Rectal smooth muscle tissue (tissue), 1 donor: ENCODE measurements at regions not wholly inside any gene's neighbourhood (a gene's known extent, or its start where the extent isn't known, plus 50 kb on each side); places are given as distances from the start of the nearest gene placed in this dataset.

Source experiments
- H3K27ac ChIP-seq: one replicate; pipeline ENCODE4 v1.7.0; 2013; ENCODE audit warnings: low read depth, low read length, inconsistent platforms
- H3K27me3 ChIP-seq: one replicate; pipeline ENCODE4 v1.7.0; 2013; ENCODE audit warnings: low read length; ENCODE audit not compliant: control insufficient read depth, insufficient read depth
- H3K36me3 ChIP-seq: one replicate; pipeline ENCODE4 v1.7.0; 2013; ENCODE audit warnings: low read length; ENCODE audit not compliant: control insufficient read depth, insufficient read depth
- H3K4me1 ChIP-seq: one replicate; pipeline ENCODE4 v1.7.0; 2013; ENCODE audit warnings: low read length; ENCODE audit not compliant: control insufficient read depth, insufficient read depth
- H3K4me3 ChIP-seq: one replicate; pipeline ENCODE4 v1.7.0; 2013; ENCODE audit warnings: low read length
- H3K9ac ChIP-seq: one replicate; pipeline ENCODE4 v1.7.0; 2013; ENCODE audit warnings: low read length

DNA sequence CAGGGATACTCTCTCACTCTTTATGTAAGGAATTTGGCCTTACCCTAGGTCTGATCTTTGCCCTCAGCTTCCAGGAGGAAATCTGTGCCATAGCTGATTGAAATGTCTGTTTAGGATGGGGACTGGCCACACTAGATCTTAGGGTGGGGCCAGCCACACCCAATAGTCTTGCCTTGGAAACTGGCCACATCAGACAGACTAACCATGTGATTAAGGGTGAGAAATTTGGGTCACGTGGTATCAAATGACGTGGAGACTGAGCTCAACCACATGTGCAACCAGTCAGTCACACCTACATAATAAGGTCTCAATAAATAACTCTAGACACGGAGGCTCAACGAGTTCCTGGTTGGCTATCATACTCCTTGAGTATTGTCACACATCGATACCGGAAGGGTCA lies 113.5 kb downstream of the CNTN3 start:
- no peaks in the 10 kb centered on the region for H3K36me3 ChIP-seq
- H3K27ac ChIP-seq, result no peak overlapping the region
- H3K27me3 ChIP-seq, result no peaks in the 10 kb centered on the region
- no peaks in the 10 kb centered on the region for H3K4me1 ChIP-seq
- no peak overlapping the region for H3K4me3 ChIP-seq
- H3K9ac ChIP-seq, result no peak overlapping the region

DNA sequence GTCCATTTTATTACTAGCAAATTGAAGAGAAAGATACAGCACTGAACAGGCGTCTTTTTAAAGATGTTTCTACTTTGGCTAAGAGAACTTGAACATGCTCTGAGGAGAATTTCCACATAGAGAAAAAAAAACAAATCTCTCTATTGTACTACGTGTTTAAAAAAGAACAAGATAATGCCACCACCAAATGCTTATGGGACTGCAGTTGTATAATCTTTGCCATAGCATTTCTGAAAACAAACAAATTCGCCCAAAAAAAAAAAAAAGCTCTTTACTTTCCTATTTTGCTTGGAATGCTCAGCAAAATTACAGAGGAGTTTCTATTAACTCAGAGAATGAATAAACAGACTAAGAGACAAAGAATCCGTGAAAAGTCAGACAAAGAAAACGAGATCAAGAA lies 114.2 kb downstream of the CNTN3 start:
- Histone ChIP-seq H3K36me3 (no peaks in the 10 kb centered on the region), H3K4me1 (no peaks in the 10 kb centered on the region), H3K27ac (no peak overlapping the region), H3K9ac (no peak overlapping the region), H3K4me3 (no peak overlapping the region), H3K27me3 (no peaks in the 10 kb centered on the region)

DNA sequence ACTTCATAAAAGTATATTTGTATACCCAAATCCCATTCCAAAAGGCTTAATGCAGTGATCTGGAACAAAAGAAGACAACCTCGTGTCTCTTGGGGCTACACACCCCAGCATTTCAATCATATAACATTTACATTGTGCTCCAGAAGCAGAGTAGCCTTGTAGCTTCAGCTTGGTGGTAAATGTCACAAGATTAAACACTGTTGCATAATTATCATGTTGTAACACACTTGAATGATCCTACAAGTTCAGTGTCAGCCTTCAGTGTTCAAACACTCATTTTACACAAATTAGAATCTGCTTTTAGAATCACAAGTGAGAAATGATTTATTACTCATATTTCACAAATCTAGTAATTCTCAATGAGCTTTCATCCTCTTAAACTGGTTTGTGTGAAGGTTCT lies 122.6 kb downstream of the CNTN3 start:
- no peaks in the 10 kb centered on the region for H3K4me1 ChIP-seq
- H3K9ac ChIP-seq, result no peak overlapping the region
- H3K27me3 ChIP-seq, result no peaks in the 10 kb centered on the region
- H3K4me3 ChIP-seq, result no peak overlapping the region
- no peaks in the 10 kb centered on the region for H3K36me3 ChIP-seq
- H3K27ac ChIP-seq, result no peak overlapping the region

DNA sequence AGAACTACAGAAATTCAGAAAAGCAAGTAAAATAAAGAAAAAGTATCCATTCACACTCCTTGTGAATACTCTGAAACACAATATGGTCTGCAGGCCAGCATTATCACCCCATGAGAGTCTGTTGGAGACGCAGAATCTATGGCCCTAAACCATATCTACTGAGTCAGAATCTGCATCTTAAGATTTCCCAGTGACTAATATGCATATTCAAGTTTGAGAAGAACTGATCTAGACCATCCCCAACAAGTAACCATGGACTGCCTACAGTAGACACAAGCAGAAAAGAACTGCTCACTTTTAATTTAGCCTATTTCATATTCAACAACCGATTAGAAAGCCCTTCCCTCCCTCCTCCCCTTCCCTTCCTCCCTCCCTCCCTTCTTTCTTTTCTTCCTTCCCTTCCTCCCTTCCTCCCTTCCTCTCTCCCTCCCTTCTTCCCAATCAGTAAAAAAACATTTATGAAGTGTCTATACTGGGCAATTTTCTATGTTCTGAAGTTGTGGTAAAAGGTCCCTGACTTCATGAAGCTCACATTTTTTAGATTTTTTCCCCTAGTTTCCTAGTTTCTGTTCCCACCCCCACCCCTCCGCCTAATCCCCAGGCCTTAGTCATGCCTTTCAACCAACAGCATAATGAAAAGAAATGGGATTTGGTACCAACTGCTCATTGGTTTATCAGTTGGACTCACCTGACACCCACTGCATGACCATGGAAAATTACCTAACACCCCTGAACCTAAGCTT lies 125.2 kb downstream of the CNTN3 start:
- H3K9ac ChIP-seq, result no peak overlapping the region
- H3K27ac ChIP-seq, result no peak overlapping the region

DNA sequence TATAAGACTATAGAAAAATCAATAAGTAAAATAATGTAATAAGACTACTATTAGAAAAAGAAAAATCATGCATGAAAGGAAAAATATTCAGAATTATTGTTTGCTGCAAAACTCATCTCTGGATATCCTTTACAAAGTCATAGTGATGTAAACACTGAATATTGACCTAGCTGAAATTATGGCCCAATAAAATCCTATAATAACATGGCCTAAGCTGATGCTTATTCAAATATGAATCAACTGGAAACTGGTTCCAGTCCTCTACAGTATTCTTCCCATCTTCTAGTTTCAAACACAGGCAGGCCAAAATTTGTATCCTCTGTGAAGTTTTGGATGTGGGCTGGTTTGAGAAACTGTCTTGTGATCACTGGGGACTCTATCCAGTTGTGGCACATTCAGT lies 134.5 kb downstream of the CNTN3 start:
- Histone ChIP-seq H3K4me1 (no peaks in the 10 kb centered on the region), H3K4me3 (no peak overlapping the region), H3K27ac (no peak overlapping the region), H3K27me3 (no peaks in the 10 kb centered on the region), H3K9ac (no peak overlapping the region), H3K36me3 (no peaks in the 10 kb centered on the region)

More for the DNA sequence above, 125.2 kb downstream of the CNTN3 start:
- H3K4me3 ChIP-seq, result no peak overlapping the region
- H3K27me3 ChIP-seq, result no peaks in the 10 kb centered on the region
- H3K4me1 ChIP-seq, result no peaks in the 10 kb centered on the region
- no peaks in the 10 kb centered on the region for H3K36me3 ChIP-seq

DNA sequence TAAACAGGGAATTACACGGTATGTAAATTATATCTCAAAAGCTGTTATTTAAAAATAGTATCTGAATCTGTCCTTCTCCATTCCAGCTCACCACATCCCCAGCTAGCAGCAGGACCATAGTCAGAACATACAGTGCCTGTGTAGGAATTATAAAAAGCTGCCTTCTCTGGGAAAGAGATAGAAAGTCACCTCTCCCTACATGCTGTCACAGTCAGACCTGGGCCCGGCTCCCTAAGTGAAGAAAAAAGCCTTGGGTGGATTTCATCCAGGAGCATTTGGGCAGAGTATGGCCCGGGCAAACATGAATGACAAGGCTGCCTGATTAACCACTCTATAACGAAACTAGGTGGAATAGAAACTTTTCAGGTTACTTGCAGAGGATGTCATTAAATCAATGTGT lies 144.1 kb downstream of the CNTN3 start:
- no peaks in the 10 kb centered on the region for H3K4me1 ChIP-seq
- no peak overlapping the region for H3K4me3 ChIP-seq
- no peak overlapping the region for H3K9ac ChIP-seq
- H3K27ac ChIP-seq, result no peak overlapping the region
- H3K27me3 ChIP-seq, result no peaks in the 10 kb centered on the region
- H3K36me3 ChIP-seq, result no peaks in the 10 kb centered on the region

DNA sequence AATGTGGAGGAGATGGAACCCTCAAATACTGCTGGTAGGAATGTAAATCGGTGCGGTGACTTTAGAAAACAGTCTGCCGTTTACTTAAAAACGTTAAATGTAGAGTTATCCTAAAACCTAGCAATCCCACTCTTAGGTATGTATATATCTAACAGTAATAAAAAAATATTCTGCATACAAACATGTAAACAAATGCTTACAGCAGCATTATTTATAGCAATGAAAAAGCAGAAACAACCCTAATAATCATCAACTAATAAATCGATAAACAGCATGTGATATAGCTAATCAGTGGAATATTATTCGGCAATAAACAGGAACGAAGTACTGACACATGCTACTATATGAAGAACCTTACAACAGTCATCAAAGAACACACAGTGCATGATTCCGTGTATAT lies 144.7 kb downstream of the CNTN3 start:
- H3K36me3 ChIP-seq, result no peaks in the 10 kb centered on the region
- no peak overlapping the region for H3K9ac ChIP-seq
- no peaks in the 10 kb centered on the region for H3K27me3 ChIP-seq
- no peaks in the 10 kb centered on the region for H3K4me1 ChIP-seq
- H3K27ac ChIP-seq, result no peak overlapping the region
- no peak overlapping the region for H3K4me3 ChIP-seq

DNA sequence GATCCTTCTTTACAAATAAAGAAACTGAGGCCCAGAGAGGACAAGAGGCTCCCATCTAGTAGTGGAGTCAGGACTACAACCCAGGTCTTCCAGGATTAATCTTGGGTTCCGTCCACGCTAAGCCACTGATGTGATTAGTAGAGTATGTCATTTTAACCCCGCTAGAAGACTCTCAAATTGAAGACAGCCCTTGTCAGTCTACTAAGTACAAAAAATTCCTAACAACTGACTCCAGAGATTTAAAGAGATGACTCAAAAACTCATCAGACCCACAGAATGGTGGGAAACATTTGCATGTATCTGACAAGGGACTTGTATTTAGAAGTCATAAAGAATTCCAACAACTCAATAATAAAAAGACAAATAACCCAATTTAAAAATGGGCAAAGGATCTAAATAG lies 145.3 kb downstream of the CNTN3 start:
- Histone ChIP-seq H3K36me3 (no peaks in the 10 kb centered on the region), H3K27me3 (no peaks in the 10 kb centered on the region), H3K9ac (no peak overlapping the region), H3K4me1 (no peaks in the 10 kb centered on the region), H3K27ac (no peak overlapping the region), H3K4me3 (no peak overlapping the region)

DNA sequence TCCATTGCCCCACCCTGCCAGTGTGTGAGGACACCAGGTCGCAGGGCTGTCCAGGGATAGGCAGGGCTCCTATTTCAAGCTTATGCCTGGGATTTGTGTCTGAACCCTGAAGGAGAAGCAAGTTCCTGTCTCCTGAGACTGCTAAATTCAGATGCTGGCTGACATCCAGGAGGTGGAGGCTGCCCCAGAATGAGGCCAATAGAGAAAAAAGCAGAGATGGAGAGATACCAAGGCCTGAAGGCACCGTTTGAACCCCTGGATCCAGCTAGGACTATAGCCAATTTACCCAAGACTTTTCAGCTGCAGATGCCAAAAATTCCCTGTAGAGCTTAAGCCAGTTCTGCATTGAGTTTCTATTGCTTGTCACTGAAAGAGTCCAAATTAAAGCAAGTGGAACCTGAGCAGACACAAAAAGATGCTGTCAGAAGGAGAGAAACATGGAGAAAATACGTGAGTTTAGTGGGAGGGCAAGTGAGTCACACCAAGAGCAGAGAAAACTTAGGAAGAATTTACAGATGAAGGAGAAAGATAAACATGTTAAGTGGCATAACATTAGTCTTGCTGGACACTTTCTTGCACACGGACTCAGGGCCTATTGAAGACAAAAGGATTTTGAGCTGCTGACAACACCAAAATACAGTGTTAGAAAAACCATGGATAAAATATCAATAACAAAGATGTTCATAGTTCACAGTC lies 148.6 kb downstream of the CNTN3 start:
- no peaks in the 10 kb centered on the region for H3K36me3 ChIP-seq
- H3K4me3 ChIP-seq, result no peak overlapping the region
- no peaks in the 10 kb centered on the region for H3K4me1 ChIP-seq
- H3K9ac ChIP-seq, result no peak overlapping the region
- no peak overlapping the region for H3K27ac ChIP-seq
- H3K27me3 ChIP-seq, result no peaks in the 10 kb centered on the region

DNA sequence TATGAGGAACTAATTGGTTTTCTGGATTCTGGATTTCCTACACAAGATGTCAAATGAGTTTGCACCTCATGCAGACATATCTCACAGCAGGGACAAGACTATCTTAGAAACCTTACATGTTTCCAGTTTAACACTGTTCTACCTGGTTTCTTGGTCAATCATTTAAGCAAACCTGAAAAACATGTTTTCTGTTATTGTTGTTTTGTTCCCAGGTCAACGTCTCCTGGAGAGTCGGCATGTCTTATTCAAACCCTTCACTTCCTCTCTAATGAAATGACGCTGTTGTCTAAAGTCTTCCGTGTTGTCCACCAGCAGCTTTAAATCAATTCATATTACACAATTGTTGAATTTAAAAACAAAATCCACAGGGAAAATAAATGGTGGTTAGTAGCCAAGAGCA lies 150.9 kb downstream of the CNTN3 start:
- Histone ChIP-seq H3K27me3 (no peaks in the 10 kb centered on the region), H3K4me3 (no peak overlapping the region), H3K36me3 (no peaks in the 10 kb centered on the region), H3K4me1 (no peaks in the 10 kb centered on the region), H3K9ac (no peak overlapping the region), H3K27ac (no peak overlapping the region)

DNA sequence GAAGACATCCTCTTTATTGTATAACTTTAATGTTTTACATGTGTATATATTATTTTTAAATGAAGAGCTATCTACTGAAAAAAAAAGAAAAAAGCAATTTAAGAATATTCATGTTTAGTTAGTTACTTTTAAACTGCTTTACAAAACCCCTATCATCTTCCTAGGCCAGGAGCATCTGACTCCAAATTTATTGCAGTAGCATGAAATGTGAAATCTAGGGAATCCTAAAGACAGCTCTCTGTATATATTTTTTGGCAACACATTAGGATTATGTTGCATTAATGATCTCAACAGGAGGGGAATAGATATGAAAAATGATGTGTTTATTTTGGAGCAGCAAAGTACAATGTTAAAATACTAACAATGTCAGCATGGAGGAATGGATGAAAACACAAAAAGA lies 158.3 kb downstream of the CNTN3 start:
- Histone ChIP-seq H3K27ac (no peak overlapping the region), H3K4me3 (no peak overlapping the region), H3K9ac (no peak overlapping the region), H3K27me3 (no peaks in the 10 kb centered on the region), H3K36me3 (no peaks in the 10 kb centered on the region), H3K4me1 (no peaks in the 10 kb centered on the region)

DNA sequence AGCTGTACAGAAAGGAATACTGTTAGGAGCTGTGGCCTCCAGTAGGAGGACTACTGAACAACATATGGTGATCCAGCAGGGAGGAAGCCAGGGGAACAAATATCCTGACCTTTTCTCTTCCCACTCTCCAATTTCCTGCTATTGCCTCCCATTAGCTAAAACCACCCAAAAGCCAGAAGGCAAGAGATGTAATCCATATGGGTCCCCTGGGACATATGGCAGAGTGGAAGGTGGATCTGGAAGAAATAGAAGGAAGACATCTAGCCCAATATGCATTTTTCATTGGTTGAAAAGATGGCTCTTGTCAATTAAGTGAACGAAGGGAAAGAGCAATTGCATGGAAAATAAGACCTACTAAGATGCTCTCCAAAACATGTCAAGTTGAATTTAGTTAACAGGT lies 167.2 kb downstream of the CNTN3 start:
- no peaks in the 10 kb centered on the region for H3K27me3 ChIP-seq
- H3K9ac ChIP-seq, result no peak overlapping the region
- H3K4me1 ChIP-seq, result no peaks in the 10 kb centered on the region
- no peaks in the 10 kb centered on the region for H3K36me3 ChIP-seq
- H3K27ac ChIP-seq, result no peak overlapping the region
- no peak overlapping the region for H3K4me3 ChIP-seq

DNA sequence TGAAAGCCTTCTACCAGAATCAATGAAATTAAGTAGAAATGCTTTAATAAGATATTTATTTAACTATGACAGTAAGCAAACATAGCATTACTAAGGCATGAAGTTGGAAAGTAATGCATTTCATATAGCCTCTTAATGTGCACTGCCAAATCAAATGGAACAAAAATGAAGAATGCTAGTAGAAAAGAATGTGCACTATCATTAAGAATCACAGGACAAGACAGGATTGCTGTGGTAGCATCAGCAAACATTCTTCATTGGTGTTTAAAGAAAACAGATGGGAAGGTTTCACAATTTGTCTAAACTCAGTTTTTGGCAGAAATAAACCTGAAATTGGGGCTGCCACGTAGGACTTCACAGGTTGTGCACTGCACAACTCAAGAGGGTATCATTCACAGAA lies 168.9 kb downstream of the CNTN3 start:
- Histone ChIP-seq H3K4me3 (no peak overlapping the region), H3K4me1 (no peaks in the 10 kb centered on the region), H3K9ac (no peak overlapping the region), H3K27ac (no peak overlapping the region), H3K27me3 (no peaks in the 10 kb centered on the region), H3K36me3 (no peaks in the 10 kb centered on the region)
